NK-92 treated with Interleukin-12 subunit alpha and Interleukin-12 subunit beta, amount 100 ng/mL, for 24 hours (cell line): ENCODE measurements at regions not wholly inside any gene's neighbourhood (a gene's known extent, or its start where the extent isn't known, plus 50 kb on each side); places are given as distances from the start of the nearest gene placed in this dataset.
"Not testable (repeated sequence)": the region's sequence is repeated elsewhere in the genome, so short reads cannot be mapped to it uniquely, and the experiment has no call there.

Experiments
- DNase-seq: peaks from one replicate; lab custom pipeline; 2025; lab: John Stamatoyannopoulos, UW

DNA sequence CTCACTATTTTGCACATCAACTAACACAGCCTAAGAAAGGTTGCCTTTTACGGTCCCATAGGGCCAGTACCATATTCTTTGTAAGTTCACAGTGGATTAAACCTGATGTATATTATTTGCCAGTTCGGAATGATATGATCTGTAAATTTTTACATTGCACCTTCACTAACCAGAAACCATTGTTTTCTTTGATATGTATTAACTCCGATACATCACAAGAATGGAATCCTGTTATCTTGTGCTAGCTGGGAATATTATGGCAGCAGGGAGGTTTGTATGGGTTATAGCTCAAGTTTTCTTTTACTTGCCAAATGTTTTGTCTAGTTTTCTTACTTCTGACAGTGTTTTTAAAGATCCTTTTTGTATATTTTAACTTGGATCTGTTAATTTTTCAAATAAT, 51.4 kb upstream of the S1PR1 start:
- DNase-seq, result no peak

DNA sequence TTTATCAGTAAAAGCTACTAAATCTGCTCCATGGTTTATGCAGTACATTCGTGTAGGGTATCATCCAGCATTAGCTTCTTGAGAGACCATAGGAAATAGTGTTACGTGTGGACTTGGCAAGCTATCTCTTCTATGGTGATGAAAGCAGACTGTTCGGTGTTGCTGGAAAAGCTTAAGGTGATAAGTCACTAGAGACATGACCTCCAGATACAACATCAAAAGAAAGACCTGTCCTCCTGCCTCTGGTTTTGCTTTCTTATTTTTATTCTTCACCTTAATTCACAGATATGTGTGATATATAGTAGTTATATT, 53.5 kb upstream of the S1PR1 start:
- DNase-seq, result no peak

DNA sequence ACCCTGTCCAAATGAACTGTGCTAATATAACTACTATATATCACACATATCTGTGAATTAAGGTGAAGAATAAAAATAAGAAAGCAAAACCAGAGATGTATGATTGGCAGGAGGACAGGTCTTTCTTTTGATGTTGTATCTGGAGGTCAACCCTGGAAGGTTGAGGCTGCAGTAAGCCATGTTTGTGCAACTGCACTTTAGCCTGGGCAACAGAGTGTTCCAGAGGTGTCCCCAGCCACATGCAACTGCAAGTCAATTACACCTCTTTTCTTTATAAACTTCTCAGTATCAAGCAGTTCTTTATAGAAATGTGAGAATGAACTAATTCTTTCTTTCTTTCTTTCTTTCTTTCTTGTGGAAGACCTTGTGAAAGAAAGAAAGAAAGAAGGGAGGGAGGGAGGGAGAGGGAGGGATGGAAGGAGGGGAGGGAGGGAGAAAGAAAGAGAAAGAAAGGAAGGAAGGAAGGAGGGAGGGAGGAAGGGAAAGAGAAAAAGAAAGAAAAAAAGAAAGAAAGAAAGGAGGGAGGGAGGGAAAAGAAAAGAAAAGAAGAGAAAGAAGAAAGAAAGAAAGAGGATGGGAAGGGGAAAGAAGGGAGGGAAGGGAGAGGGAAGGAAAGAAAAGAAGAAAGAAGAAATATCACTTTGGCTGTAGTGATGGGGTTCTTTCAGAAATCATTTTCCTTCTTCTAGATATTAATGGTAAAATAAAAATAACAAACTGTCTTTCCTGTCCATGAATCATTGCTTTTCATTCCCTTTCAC, 54.0 kb upstream of the S1PR1 start:
- no peak for DNase-seq

DNA sequence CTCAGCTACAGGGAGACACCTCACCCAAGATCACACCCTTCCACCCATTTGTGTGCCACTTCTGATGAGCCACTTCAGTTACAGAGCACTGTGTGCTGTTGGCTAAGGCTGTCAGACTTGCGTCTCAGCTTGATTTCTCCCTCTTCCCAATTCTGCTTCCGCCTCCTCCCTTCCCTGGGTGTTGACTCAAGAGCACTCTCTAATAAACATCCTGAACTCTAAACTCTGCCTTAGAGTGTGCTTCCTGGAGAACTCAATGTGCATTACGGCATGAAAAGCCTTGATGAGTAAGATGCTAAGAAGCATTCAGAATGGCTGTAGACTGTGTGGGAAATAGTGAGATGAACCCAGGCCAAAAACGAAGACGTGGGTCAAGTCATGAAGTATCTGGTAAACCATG, 54.9 kb upstream of the S1PR1 start:
- DNase-seq, result no peak

DNA sequence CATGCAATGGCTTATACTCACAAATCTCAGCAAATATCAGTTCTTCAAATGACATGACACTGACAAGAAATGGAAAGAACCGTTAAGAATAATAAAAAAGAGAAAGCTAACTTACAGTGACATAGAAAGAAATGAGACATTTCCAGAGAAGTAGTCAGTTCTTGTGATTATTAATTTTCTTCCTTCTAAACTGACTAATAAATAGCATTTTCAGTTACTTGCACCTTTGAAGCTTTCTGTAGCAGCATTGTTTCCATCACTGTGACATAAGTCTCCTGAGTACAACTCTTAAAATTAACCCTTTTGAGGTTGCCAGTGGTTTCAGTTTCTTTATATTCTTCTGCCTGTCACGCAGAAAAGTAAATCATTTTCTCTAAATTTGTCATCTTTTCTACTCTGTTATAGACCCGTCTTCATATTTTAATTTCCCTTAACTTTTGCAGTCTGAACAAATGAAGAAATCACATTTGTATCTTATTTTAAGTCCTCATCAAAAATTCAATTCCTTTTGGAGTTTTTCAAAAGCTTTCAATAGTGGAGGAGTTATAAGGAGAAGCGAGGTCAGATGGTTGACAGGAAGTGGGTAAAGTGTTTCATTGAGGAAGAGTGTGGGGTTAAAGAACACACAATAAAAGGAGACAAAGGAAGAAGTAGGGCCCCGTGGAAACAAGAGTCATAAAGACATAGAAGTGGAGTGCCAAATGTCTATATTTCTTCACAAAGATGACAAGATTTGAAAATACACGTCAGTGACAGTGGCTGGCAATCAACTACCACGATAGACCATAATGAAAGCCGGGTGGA, 57.9 kb upstream of the S1PR1 start:
- no peak for DNase-seq

DNA sequence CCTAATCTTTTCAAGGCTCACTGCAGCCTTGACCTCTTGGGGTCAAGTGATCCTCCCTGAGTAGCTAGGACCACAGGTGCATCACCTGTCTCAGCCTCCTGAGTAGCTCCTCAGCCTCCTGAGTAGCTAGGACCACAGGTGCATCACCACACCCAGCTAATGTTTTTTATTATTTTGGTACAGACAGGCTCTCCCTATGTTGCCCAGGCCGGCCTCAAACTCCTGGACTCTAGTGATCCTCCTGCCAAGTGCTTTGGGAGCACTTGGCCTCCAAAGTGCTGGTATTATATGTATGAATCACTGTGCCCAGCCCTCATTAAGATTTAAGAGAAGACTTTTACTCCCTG, 58.5 kb upstream of the S1PR1 start:
- DNase-seq, result no peak

DNA sequence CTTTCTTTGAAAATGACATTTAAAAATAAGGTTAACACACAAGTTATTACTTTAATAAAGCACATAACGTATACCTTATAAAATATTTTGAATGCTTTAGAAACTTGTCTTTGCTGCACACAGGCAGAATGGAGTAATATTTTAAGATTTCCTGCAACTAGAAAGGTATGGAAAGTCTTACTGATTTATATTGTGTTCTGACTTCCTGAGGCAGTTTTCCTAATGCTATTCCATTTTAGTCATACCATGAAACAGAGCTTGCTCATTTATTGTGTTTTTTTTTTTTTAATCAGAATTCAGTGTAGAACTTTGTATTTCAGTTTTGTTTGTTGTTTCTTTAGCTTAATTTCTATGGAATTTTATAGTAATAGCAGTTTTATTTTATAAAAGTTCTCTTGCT, 60.9 kb upstream of the S1PR1 start:
- no peak for DNase-seq

DNA sequence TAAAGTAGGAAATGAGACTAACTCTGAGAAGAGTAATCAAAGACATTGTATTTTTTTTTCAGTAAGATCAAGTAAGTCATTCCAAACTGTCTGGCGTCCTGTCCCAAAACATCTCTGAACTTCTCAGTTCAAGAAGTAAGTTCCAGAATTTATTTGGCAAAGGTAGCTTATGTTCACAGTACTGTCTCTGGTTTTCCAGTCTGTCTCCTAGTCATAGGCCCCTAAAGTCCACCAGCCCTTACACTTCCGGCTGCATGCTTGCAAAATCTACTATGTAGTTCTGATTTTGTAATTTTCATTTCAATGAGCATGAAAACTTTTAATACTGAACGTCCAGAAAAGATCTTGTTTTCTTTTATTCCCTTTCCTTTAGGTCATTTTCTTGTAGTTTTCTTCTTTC, 61.4 kb upstream of the S1PR1 start:
- DNase-seq, result no peak

DNA sequence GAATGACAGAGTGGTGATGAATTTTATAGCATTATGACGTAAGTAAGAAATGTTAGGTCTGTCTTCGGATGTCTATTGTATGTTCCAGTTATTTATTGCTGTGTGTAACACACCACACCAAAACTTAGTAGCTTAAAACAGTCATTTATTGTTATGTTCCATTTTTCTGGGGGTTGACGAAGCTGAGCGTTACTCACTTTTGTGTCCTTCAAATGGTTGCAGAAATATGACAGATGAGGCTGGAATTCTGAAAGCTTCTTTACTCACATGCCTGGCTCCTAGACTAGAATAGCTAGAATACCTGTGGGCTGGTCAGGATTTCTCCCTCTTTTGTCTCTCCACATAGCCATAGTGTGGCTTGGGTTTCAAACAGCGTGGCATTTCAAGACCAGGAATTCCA, 62.1 kb upstream of the S1PR1 start:
- no peak for DNase-seq

DNA sequence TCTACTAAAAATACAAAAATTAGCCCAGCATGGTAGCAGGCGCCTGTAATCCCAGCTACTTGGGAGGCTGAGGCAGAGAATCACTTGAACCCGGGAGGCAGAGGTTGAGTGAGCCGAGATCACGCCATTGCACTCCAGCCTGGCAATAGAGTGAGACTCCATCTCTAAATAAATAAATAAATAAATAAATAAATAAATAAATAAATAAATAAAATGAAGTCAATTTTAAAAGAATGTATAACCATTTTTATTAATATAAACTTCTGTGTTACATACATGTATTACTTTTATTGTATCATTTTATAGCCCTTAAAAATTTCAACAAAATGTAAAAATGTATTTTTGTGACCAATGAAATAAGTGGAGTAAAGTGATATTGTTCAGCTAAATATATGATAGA, 62.5 kb upstream of the S1PR1 start:
- DNase-seq, result not testable (repeated sequence)

DNA sequence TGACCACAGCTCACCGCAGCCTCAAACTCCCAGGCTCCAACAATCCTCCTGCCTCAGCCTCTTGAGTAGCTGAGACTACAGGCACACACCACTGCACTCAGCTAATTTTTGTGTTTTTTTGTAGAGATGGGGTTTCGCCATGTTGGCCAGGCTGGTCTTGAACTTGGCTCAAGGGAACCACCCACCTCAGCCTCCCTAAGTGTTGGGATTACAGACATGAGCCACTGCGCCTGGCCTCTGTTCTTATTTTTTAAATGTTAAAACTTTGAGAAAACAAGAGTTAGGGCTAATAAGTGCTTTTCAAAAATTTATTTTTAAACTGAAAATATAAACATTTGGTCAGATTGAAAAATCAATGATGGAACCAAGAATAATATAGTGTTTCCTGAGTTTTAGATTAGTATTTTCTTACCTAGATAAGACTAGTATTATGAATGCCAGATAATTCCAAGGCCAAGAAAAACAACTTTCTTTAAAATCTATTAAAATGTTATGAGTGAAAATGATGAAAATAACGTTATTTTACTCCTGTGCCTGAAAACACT, 66.2 kb upstream of the S1PR1 start:
- DNase-seq, result no peak

DNA sequence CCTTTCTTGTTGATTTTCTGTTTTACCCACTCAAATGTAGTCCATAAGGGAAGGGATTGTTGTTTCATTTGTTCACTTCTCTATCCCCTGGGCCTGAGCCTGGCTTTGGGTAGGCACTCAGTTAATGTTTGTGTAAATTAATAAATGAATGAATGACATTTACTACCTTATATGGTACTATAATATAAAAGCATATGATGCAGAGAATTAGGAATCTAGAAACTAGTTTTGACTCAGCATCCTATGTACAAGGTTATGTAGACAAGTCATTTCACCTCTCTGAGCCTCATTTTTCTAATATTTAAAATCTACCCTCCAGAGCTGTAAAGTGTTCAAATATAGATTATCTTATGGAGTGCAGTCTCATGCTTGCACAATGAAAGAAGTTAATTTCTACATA, 68.9 kb upstream of the S1PR1 start:
- DNase-seq, result no peak

DNA sequence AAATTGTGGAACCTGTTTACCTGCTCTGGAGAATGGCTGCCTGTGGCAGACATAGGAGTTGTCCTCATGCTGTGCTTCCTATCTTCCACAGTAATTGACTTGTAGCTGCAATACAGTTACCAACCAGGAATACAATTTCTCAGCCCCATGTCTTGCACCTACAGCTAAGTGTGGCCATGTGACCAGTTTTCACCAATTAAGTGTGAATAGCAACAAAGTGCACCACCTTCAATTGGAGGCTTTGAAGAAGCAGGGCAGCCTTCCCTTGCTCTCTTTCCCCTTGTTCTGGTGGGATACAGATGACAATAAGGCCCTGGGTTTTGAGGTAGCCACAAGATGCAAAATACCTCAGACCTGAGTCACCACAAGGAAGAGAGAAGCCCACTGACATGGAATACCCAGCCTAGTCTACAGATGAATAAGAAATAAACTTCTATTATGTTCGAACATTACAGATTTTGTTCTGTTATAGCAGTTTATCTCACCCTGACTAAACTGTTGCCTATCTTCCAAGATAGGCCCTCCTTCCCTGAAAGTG, 70.2 kb upstream of the S1PR1 start:
- DNase-seq, result no peak

DNA sequence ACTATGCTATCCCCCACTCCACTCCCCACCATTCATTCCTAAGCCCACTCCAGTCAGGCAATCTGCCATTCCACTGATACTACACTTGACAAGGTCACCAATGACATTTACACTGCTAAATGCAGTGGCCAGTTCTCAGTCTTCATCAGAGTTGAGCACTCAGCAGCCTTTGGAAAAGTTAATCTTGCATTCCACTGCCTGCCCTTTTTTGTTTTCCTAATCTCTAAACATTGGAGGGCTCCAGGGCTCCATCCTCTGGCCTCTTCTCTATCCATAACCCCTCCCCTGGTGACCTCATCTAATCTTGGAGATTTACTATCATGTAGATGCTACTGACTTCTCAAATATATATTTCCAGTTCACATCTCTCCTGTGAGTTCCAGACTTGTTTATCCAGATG, 70.9 kb upstream of the S1PR1 start:
- DNase-seq, result no peak

DNA sequence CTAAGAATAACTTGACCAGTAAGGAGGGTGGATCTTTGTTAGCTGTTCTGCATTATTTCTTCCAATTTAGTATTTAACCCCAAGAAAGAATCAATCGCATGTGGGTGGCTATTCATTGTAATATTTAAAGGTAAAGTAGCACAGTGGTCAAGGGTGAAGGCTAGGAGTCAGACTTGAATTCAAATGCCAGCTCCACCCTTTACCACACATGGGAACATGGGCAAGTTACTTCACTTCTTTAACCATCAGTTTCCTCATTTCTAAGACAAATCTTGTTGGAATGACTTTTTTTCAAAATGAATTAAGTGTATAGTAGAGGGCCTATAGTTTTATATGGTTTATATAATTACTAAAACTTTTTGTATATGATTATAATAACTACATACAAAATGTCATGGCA, 71.3 kb upstream of the S1PR1 start:
- DNase-seq, result no peak

DNA sequence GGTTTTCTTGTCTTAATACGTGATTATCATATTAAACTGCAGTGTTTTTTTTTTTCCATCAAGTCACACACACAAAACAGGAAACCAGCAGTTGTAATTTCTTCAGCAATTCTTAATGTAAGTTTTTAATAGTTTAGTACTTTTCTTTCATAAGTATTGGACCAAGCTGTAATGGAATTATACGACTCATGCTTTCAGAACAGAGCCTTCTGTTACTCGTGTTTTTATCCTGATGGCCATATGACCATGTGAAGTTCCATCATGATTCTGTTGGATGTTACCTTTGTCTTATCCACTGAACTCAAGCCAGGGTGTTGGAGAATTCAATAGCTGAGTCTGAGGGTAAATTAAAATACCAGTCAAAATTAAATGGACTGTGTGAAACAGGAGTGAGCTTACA, 72.0 kb upstream of the S1PR1 start:
- no peak for DNase-seq

DNA sequence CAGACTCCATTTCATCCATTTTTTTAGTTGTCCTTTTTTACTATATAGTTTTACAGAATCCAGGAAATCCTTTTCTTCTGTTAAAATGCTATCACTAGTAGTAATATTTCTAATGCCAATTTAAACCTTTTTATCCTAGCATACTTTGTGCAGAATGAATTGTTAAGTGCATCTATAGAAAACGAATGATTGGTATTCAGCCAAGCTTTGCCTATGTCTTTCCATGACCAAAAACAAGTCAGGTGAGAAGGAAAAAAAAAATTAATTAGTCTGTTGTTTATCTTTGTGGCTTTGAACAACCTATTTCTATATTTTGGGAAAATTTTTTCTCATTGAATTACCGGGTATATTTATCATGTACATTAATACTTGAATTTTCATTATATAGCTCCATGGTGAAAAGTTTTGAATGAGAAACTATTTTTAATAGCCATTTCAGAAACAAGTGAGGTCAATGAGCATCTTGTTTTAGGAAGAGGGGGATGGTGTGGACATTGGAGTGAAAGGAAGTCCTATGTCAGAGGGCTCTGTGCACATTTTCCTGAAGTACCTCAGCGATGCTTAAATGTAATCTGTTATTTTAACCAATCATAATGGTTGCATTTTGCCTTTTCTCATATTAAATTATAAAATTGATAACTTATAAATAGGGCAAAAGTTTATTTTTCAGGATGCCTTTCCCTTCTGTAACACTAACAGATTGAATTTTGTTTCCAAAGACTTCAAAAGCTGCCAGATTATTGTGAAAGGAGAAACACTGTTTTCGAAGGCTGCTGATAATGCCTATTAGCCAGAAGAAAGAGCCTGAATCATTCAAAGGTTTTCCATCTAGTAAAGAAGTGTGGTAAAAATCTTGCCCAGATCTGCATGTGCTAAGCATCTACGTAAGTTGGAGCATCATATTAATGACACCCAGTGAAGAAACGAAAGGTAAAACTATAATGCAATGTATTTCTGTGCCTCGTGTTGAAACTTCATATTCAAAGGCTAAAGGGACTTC, 73.8 kb upstream of the S1PR1 start:
- no peak for DNase-seq

DNA sequence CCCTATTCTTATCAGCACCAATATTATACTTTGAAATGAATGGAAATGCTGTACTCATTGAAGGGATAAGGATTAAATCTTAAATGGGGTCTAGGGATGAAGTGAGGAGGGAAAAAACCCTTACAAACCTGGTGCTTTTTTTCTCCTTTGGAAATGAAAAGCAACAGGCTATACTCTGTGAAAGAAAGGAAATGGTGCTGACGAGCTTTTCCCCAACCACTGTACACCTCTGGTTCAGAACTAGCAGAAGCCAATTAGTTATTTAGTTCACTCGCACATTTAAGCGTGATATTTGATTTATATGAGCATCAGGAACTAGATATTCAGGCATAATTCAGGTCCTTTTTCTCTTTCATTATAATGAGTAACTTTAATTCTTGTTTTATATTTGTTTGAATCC, 74.5 kb upstream of the S1PR1 start:
- DNase-seq, result no peak

DNA sequence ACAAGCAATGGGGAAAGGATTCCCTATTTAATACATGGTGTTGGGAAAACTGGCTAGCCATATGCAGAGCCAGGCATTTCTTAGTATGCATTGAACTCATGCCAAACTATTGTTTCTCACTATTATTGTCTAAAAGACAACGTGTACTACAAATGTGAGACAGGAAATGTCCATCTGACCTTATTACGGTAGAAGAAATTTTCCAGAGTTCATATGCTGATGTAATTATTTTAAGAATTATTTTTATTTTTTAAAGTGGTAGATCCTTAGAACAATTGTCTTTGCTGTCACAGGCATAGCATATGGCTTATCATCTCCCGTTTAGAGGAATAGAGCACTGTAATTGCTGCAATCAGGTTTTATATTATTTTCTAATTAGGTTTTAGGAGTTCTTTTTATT, 75.2 kb upstream of the S1PR1 start:
- DNase-seq, result no peak

DNA sequence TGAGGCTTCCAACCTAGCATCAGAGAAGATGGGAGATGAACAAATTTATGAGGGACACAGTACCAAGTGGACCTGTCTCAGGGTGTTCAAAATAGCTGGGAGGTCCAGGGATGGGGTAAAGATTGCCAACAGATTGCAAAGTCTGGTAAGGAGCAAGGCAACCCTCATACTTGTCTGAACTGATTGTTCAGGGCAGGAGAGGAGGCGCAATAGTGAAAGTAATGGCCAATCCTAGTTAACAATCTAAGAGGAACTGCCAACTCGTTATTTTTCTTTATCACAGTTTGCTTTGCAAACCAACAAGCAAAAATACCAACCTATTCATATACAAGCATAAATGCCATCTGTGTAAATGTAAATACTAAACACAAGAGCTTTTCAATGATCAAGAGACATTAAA, 78.4 kb upstream of the S1PR1 start:
- DNase-seq, result no peak

DNA sequence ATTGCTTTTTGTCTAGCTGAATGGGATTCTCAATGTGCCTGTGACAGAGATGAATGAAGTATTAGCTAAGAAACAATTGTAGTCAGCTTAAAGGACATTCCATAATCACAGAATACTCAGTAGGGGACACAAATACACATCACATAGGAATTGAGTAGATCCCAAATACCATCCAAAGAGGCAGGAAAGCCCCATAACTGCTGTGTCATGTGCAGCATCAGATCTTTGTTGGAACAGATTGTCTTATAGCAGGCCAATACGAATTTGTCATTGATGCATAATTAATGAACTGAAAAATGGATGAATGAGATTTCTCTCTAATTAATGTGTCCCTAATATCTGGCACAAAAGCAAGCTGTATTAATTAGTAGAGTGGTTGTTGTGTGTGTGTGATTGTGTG, 82.3 kb upstream of the S1PR1 start:
- no peak for DNase-seq

DNA sequence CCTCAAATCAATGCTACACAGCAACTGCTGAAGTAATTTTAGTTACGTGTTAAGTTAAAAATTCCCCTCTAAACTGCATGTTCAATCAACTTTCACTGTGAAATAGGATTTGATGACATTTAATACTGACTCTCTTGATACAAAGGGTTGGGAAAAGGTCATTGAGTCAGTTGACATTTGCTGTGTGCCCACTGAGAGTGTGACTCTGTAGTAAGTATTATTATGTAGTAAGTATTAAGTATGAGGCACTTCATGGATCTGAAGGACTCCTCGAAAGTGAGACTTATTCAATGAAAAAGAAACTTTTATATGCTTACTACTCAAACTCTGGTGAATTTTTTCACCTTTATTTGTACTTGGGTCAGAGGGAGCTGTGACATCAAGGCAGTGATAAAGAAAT, 83.1 kb upstream of the S1PR1 start:
- DNase-seq, result no peak
